ENCODE measurements at regions not wholly inside any gene's neighbourhood (a gene's known extent, or its start where the extent isn't known, plus 50 kb on each side); places are given as distances from the start of the nearest gene placed in this dataset.

DNA sequence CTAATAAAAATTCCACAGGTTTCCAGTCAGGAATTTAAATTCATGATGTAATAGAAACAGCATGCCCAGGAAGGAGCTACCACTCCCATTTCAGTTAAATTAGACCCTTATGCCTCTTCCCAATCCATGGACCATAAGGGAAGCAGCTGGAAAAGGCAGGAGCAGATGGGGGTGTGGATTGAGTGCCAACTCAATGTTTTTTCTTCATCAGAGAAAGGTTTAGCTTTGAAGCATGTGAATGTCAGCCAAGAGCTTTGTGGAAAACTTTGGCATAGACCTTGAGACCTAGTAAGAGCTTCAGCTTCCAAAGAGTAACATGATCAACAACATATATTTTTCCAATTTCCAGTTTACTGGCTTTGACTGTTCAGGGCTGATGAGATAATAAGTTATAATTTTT lies 2139.9 kb downstream of the PCDH9 start:
- TF ChIP-seq, protein P1, sequence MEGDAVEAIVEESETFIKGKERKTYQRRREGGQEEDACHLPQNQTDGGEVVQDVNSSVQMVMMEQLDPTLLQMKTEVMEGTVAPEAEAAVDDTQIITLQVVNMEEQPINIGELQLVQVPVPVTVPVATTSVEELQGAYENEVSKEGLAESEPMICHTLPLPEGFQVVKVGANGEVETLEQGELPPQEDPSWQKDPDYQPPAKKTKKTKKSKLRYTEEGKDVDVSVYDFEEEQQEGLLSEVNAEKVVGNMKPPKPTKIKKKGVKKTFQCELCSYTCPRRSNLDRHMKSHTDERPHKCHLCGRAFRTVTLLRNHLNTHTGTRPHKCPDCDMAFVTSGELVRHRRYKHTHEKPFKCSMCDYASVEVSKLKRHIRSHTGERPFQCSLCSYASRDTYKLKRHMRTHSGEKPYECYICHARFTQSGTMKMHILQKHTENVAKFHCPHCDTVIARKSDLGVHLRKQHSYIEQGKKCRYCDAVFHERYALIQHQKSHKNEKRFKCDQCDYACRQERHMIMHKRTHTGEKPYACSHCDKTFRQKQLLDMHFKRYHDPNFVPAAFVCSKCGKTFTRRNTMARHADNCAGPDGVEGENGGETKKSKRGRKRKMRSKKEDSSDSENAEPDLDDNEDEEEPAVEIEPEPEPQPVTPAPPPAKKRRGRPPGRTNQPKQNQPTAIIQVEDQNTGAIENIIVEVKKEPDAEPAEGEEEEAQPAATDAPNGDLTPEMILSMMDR (IDR thresholded peaks at IDR 0.05; ENCODE audit: borderline replicate concordance, insufficient read depth, low read depth, low read length) = no peak
- no peak overlapping the region for H3K4me3 ChIP-seq (ENCODE audit: low read depth, low read length)

DNA sequence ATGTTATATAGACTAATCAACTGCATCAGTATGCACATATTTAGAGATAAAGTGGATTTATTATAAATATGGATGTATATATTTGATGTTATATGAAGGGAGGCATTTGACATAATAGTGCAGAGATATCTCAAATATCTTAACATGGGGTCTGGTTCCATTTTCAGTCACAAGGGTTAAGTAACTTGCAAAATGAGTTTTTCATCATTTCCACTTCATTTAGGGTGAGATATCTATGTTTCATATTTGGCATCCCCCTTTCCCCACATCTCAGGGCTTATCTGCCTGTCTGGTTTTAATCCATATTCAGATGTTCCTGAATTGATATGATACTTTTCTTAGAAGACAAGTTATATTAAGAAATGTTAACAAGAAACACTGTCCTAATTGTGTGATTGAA lies 2141.2 kb downstream of the PCDH9 start:
- H3K4me3 ChIP-seq (ENCODE audit: low read depth, low read length) = no peak overlapping the region

DNA sequence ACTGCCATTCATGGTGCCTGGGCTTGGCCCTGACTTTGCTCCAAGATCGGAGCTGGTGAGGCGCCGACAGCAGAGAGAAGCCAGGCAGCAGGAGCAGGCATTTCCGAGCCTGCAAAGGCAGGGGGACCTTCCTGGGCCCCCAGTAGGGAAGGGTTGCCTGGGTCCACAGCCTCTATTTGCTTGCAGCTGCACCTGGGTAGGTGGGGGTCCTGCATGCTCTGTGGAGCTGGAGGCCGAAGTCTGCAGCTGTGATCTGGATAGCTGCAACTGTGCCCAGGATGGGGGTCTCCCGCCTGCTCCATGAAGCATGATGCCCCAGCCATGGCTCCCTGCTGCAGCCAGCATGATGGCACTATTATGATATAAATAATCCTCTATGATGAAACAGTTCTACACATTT lies 2144.2 kb downstream of the PCDH9 start:
- H3K4me3 ChIP-seq (ENCODE audit: low read depth, low read length) = no peak overlapping the region
- TF ChIP-seq, protein P1 (IDR thresholded peaks at IDR 0.05; ENCODE audit: borderline replicate concordance, insufficient read depth, low read depth, low read length) = no peak

More for the DNA sequence above, 2141.2 kb downstream of the PCDH9 start:
- TF ChIP-seq, protein P1 (IDR thresholded peaks at IDR 0.05; ENCODE audit: borderline replicate concordance, insufficient read depth, low read depth, low read length) = no peak

DNA sequence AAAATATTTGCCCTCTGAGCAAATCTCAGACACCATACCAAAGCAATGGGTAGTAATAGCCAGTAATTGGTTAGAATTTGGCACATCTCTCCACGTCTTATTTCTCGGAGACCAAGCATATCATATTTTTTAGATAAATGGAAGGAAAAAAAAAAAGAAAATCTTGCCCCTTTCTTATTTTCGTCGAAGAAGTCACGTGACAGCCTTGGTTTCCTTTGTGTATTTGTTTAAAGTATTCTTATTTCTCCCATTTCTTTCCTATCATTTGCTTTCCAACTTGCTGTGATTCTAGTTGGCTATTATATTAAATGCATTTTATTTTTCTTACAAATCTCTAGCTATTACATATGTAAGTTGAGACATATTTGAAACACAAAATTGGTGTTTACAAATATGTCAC lies 2155.9 kb downstream of the PCDH9 start:
- TF ChIP-seq, protein P1 (IDR thresholded peaks at IDR 0.05; ENCODE audit: borderline replicate concordance, insufficient read depth, low read depth, low read length) = no peak

DNA sequence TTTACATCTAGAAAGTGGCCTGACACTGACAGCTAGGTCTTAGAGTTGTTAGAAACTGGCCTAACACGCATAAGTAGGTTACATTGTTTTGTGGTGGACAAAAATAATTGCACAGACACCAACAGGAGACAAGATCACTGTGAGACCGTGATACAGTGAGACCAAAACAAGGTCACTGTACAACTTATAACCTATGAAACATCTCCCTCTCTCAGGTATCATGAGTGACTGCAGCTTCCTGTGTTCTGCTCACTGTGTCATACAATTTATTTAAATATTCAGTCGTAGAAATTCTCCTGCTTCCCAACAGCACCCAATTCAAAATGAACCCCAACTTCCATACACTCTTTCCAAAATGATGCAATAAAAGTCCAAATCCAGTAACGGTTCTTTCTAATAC lies 2165.2 kb downstream of the PCDH9 start:
- TF ChIP-seq, protein P1 (IDR thresholded peaks at IDR 0.05; ENCODE audit: borderline replicate concordance, insufficient read depth, low read depth, low read length) = no peak
- H3K4me3 ChIP-seq (ENCODE audit: low read depth, low read length) = no peak overlapping the region

More for the DNA sequence above, 2155.9 kb downstream of the PCDH9 start:
- H3K4me3 ChIP-seq (ENCODE audit: low read depth, low read length) = no peak overlapping the region

DNA sequence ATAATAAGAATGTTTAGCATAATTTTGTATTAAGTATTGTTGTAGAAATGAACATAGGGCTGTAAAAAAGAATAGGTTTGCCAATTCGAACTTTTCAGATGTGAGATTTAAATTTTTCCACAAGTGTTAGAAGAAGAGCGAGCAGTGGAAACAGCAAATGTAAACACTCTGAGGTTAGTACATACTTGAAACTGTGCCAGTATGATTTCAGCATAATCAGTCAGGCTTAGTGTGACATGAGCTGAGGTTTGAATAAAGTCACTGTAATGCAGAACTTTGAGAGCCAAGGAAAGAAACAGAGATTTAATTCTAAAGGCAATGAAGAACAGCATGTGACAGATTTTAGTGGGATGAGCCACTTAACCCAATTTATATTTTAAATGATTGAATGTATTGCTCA lies 2166.4 kb downstream of the PCDH9 start:
- TF ChIP-seq, protein P1 (IDR thresholded peaks at IDR 0.05; ENCODE audit: borderline replicate concordance, insufficient read depth, low read depth, low read length) = no peak
- H3K4me3 ChIP-seq (ENCODE audit: low read depth, low read length) = no peak overlapping the region

DNA sequence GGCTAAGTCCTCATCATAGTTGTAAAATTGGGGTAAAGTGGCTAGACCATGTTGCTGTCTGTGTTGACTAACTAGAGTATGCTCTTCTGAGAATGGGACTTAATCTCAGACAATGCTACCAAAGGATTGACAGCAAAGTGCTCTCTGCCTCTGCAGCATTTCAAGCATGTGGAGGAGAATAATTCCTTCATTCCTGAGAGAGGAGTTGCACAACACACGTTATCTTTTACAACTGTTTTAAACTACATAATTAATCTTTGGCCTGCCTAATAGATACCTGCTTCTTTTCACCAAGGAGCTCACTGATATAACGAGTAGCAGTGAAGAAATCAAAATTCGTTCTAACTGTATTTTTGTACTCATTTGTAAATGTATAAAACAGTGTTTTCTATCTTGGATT lies 2172.2 kb downstream of the PCDH9 start:
- TF ChIP-seq, protein P1 (IDR thresholded peaks at IDR 0.05; ENCODE audit: borderline replicate concordance, insufficient read depth, low read depth, low read length) = no peak
- no peak overlapping the region for H3K4me3 ChIP-seq (ENCODE audit: low read depth, low read length)
